Skeletal muscle satellite cell (primary cell): ENCODE measurements at regions not wholly inside any gene's neighbourhood (a gene's known extent, or its start where the extent isn't known, plus 50 kb on each side); places are given as distances from the start of the nearest gene placed in this dataset.

Experiments used
- H3K27me3 ChIP-seq: 2 replicates; pipeline ENCODE4 v1.7.0; 2013; ENCODE audit warnings: low read length; ENCODE audit not compliant: control insufficient read depth, insufficient read depth
- H3K36me3 ChIP-seq: 2 replicates; pipeline ENCODE4 v1.7.0; 2013; ENCODE audit warnings: mild to moderate bottlenecking, control low read depth, low read length; ENCODE audit not compliant: insufficient read depth
- H3K4me1 ChIP-seq: 2 replicates; pipeline ENCODE4 v1.7.0; 2013; ENCODE audit warnings: low read length; ENCODE audit not compliant: control insufficient read depth, insufficient read depth
- H3K4me2 ChIP-seq: 2 replicates; pipeline ENCODE4 v1.7.0; 2013; ENCODE audit warnings: mild to moderate bottlenecking, low read length
- H3K4me3 ChIP-seq: 2 replicates; pipeline ENCODE4 v1.7.0; 2013; ENCODE audit warnings: low read length
- H3K9ac ChIP-seq: 2 replicates; pipeline ENCODE4 v1.7.0; 2013; ENCODE audit warnings: mild to moderate bottlenecking, low read depth, low read length, moderate library complexity
- H3K9me3 ChIP-seq: replicated peaks from 2 replicates; pipeline ENCODE4 v1.7.0; 2013; ENCODE audit warnings: mild to moderate bottlenecking, control low read depth, low read length

GRCh38 chr18:77559274-77559910 lies 309.7 kb downstream of the GALR1 start:
- H3K4me2 ChIP-seq: no peak overlapping the region
- no peak overlapping the region for H3K4me3 ChIP-seq
- H3K27me3 ChIP-seq: no peaks in the 10 kb centered on the region
- H3K9ac ChIP-seq: no peak overlapping the region
- no peaks in the 10 kb centered on the region for H3K36me3 ChIP-seq
- peaks cover 12% of the 10 kb centered on the region for H3K4me1 ChIP-seq
- no peaks in the 10 kb centered on the region for H3K9me3 ChIP-seq

DNA sequence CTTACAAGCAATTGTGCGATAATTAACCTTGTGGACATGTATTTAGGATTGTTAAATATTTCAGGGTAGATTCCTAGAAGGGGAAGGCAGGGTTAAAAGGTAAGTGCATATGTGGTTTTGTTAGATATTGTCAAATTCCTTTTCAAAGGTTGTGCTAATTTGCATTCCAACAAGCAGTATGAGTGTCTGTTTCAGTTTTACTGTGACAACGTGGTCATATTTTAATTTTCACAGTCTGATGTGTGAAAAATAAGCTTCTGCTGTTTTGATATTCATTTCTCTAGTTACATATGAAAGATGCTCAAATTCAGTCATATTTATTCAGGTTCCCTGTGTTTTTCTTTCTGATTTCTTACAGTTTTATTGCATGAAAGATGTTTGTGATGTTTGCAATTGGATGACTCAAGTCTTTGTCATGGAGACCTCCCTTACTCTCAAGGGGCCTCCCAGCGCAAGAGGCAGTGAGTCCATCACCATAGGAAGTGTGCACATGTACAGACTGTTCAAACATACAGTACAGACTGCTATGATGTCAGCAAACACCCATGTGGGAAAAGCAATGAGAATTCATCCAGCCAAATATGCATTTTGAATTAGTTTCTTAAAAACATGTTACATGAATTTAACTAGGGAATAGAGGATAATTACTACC lies 310.8 kb downstream of the GALR1 start:
- no peak overlapping the region for H3K9ac ChIP-seq
- H3K36me3 ChIP-seq: no peaks in the 10 kb centered on the region
- H3K27me3 ChIP-seq: no peaks in the 10 kb centered on the region
- no peak overlapping the region for H3K4me3 ChIP-seq
- H3K9me3 ChIP-seq: no peaks in the 10 kb centered on the region
- H3K4me1 ChIP-seq: peaks cover 12% of the 10 kb centered on the region
- H3K4me2 ChIP-seq: peak overlapping the region; percentile 31

- H3K4me3 ChIP-seq: no peak overlapping the region
- no peaks in the 10 kb centered on the region for H3K36me3 ChIP-seq
- H3K9me3 ChIP-seq: no peaks in the 10 kb centered on the region
- H3K4me2 ChIP-seq: no peak overlapping the region
- H3K4me1 ChIP-seq: no peaks in the 10 kb centered on the region
- H3K9ac ChIP-seq: no peak overlapping the region
- H3K27me3 ChIP-seq: no peaks in the 10 kb centered on the region
Observed at GRCh38 chr18:77566604-77567003, 317.0 kb downstream of the GALR1 start.

DNA sequence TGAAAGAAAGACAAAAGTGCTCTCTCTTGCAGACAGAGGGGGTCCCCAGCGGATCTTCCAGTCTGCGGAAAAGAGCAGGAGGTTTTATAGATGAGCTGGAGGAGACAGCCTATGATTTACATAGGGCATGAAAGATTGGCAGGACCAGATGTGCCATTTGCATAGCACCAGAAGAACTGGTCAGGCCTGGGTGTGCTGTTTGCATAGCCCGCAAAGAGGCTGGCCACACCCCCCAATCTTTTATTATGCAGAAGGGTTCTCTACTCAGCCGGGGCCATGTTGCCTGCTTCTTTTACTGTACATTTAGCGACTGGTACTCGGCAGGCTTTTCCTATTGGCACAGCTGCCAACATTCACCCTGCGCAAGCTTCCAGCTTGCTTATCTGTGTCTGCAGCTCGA lies 317.6 kb downstream of the GALR1 start:
- H3K4me2 ChIP-seq: no peak overlapping the region
- H3K9ac ChIP-seq: no peak overlapping the region
- H3K36me3 ChIP-seq: no peaks in the 10 kb centered on the region
- no peaks in the 10 kb centered on the region for H3K9me3 ChIP-seq
- H3K4me3 ChIP-seq: no peak overlapping the region
- no peaks in the 10 kb centered on the region for H3K27me3 ChIP-seq
- H3K4me1 ChIP-seq: no peaks in the 10 kb centered on the region

DNA sequence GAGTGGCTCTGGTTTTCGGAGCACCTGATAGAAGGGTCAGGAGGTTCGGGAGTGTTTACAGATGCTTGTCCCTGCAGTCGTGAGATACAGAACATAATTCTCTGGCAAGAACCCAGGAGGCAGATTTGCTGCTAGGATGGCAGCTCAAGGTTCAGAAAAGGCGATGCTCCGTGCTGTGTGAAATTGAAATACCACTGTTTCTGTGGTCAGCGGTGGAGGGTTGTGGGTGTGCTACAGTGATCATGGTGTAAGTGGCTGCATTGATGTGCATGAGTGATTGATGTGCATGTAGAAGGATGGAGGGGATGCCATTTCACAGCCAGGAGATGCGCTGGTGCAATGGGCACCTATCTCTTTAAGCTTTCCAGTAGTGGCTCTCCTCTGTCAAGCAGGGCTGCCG lies 322.1 kb downstream of the GALR1 start:
- H3K9me3 ChIP-seq: no peaks in the 10 kb centered on the region
- H3K9ac ChIP-seq: no peak overlapping the region
- H3K27me3 ChIP-seq: no peaks in the 10 kb centered on the region
- no peaks in the 10 kb centered on the region for H3K4me1 ChIP-seq
- H3K4me2 ChIP-seq: no peak overlapping the region
- no peak overlapping the region for H3K4me3 ChIP-seq
- no peaks in the 10 kb centered on the region for H3K36me3 ChIP-seq

- Histone ChIP-seq H3K4me3 (no peak overlapping the region), H3K4me2 (no peak overlapping the region), H3K4me1 (no peaks in the 10 kb centered on the region), H3K9me3 (peaks cover 4% of the 10 kb centered on the region), H3K27me3 (no peaks in the 10 kb centered on the region), H3K9ac (no peak overlapping the region), H3K36me3 (no peaks in the 10 kb centered on the region)
Observed at GRCh38 chr18:77572537-77572936, 322.9 kb downstream of the GALR1 start.

- Histone ChIP-seq H3K4me1 (no peaks in the 10 kb centered on the region), H3K4me2 (no peak overlapping the region), H3K9ac (no peak overlapping the region), H3K27me3 (no peaks in the 10 kb centered on the region), H3K4me3 (no peak overlapping the region), H3K36me3 (no peaks in the 10 kb centered on the region), H3K9me3 (peaks cover 4% of the 10 kb centered on the region)
Observed at GRCh38 chr18:77573571-77573970, 323.9 kb downstream of the GALR1 start.

- no peak overlapping the region for H3K4me3 ChIP-seq
- no peaks in the 10 kb centered on the region for H3K36me3 ChIP-seq
- no peaks in the 10 kb centered on the region for H3K9me3 ChIP-seq
- no peaks in the 10 kb centered on the region for H3K27me3 ChIP-seq
- H3K4me2 ChIP-seq: no peak overlapping the region
- no peak overlapping the region for H3K9ac ChIP-seq
- no peaks in the 10 kb centered on the region for H3K4me1 ChIP-seq
Observed at GRCh38 chr18:77590943-77591515, 341.4 kb downstream of the GALR1 start.

DNA sequence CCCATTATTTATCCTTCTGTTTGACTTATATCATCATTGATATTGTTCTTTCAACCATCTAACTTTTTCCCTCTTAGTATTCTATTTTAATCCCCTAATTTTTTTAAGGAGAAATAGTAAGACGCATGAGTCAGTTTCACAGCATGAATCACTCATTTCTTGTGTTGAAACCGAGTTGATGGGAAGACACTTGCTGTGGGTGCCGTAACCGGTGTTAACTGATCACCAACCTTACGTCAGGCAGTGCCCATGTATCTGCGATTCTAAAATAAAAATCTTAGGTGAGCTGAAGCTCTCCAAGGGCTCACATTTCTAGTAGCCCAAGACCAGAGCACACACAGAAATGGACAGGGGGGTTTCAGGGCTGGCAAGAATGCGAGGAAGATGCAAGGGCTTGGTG lies 348.1 kb downstream of the GALR1 start:
- Histone ChIP-seq H3K4me2 (no peak overlapping the region), H3K4me3 (no peak overlapping the region), H3K27me3 (no peaks in the 10 kb centered on the region), H3K9me3 (no peaks in the 10 kb centered on the region), H3K9ac (no peak overlapping the region), H3K36me3 (no peaks in the 10 kb centered on the region), H3K4me1 (no peaks in the 10 kb centered on the region)

GRCh38 chr18:77600674-77601073 lies 351.0 kb downstream of the GALR1 start:
- Histone ChIP-seq H3K27me3 (no peaks in the 10 kb centered on the region), H3K9me3 (no peaks in the 10 kb centered on the region), H3K4me1 (no peaks in the 10 kb centered on the region), H3K4me3 (no peak overlapping the region), H3K9ac (no peak overlapping the region), H3K36me3 (no peaks in the 10 kb centered on the region), H3K4me2 (no peak overlapping the region)

DNA sequence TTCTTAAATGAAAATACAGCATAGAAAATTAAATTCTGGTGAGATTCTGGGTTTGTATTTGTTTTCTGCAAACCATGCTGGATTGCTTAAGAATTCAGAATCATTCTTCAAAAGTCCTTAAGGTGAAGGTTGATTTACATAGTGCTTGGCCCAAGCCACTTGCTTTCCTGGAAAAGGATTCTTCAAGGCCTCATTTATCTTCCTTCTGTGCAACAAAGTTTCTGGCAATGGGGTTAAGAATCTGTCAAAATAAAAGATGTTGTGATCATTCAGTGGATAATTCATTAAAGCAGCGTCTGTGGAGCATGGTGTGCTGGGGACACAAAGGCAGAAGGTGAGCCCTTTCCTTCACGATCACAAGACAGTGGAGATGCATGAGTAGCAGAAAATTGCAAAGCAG lies 351.9 kb downstream of the GALR1 start:
- H3K36me3 ChIP-seq: no peaks in the 10 kb centered on the region
- no peaks in the 10 kb centered on the region for H3K27me3 ChIP-seq
- H3K4me3 ChIP-seq: no peak overlapping the region
- H3K4me1 ChIP-seq: no peaks in the 10 kb centered on the region
- no peak overlapping the region for H3K9ac ChIP-seq
- H3K4me2 ChIP-seq: no peak overlapping the region
- no peaks in the 10 kb centered on the region for H3K9me3 ChIP-seq

- Histone ChIP-seq H3K4me2 (no peak overlapping the region), H3K27me3 (no peaks in the 10 kb centered on the region), H3K4me3 (no peak overlapping the region), H3K36me3 (no peaks in the 10 kb centered on the region), H3K4me1 (no peaks in the 10 kb centered on the region), H3K9me3 (no peaks in the 10 kb centered on the region), H3K9ac (no peak overlapping the region)
Observed at GRCh38 chr18:77607087-77607486, 357.4 kb downstream of the GALR1 start.
